ENCODE measurements at regions not wholly inside any gene's neighbourhood (a gene's known extent, or its start where the extent isn't known, plus 50 kb on each side); places are given as distances from the start of the nearest gene placed in this dataset.

GRCh38 chr6:40961831-40962230 is 77.2 kb downstream of the UNC5CL start:
- Histone ChIP-seq H3K27ac (ENCODE audit: low read depth in 1 of 2, low read length in 1 of 2) (no peak overlapping the region), H3K9me3 (ENCODE audit: control insufficient read depth in 4 of 4, insufficient read depth in 3 of 4, low read length in 3 of 4) (no peaks in the 10 kb centered on the region)

GRCh38 chr6:40960742-40961430 is 78.1 kb downstream of the UNC5CL start:
- Histone ChIP-seq H3K36me3 (ENCODE audit: control insufficient read depth in 4 of 4, insufficient read depth in 4 of 4, low read length in 4 of 4) (no peaks in the 10 kb centered on the region), H3K4me3 (no peak overlapping the region), H3K27ac (ENCODE audit: low read depth in 1 of 2, low read length in 1 of 2) (no peak overlapping the region), H3K27me3 (ENCODE audit: control insufficient read depth in 3 of 3, insufficient read depth in 3 of 3, low read length in 2 of 3) (no peaks in the 10 kb centered on the region), H3K9me3 (ENCODE audit: control insufficient read depth in 4 of 4, insufficient read depth in 3 of 4, low read length in 3 of 4) (no peaks in the 10 kb centered on the region), H3K9ac (ENCODE audit: insufficient read depth in 1 of 2, low read length in 2 of 2) (no peak overlapping the region), H3K4me1 (ENCODE audit: control insufficient read depth in 5 of 5, insufficient read depth in 5 of 5, low read length in 5 of 5) (peaks cover 0 to 9% (median 0%) of the 10 kb centered on the region in 5 donors)
- TF ChIP-seq, protein P1, sequence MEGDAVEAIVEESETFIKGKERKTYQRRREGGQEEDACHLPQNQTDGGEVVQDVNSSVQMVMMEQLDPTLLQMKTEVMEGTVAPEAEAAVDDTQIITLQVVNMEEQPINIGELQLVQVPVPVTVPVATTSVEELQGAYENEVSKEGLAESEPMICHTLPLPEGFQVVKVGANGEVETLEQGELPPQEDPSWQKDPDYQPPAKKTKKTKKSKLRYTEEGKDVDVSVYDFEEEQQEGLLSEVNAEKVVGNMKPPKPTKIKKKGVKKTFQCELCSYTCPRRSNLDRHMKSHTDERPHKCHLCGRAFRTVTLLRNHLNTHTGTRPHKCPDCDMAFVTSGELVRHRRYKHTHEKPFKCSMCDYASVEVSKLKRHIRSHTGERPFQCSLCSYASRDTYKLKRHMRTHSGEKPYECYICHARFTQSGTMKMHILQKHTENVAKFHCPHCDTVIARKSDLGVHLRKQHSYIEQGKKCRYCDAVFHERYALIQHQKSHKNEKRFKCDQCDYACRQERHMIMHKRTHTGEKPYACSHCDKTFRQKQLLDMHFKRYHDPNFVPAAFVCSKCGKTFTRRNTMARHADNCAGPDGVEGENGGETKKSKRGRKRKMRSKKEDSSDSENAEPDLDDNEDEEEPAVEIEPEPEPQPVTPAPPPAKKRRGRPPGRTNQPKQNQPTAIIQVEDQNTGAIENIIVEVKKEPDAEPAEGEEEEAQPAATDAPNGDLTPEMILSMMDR (IDR thresholded peaks at IDR 0.05; ENCODE audit: control extremely low read depth, extremely low read depth), result no peak
- DNase-seq, result no peak
- 86 to 89% methylated on average over 14 of the region's 14 CpGs for WGBS, 2 donors
- ATAC-seq (ENCODE audit: insufficient read depth, low FRiP score), result no peak

More at GRCh38 chr6:40961831-40962230, 77.2 kb downstream of the UNC5CL start:
- DNase-seq, result no peak
- WGBS, 2 donors, result 96 to 99% methylated on average over 4 of the region's 4 CpGs
- Histone ChIP-seq H3K36me3 (ENCODE audit: control insufficient read depth in 4 of 4, insufficient read depth in 4 of 4, low read length in 4 of 4) (no peaks in the 10 kb centered on the region), H3K4me1 (ENCODE audit: control insufficient read depth in 5 of 5, insufficient read depth in 5 of 5, low read length in 5 of 5) (peaks cover 0 to 9% (median 0%) of the 10 kb centered on the region in 5 donors), H3K9ac (ENCODE audit: insufficient read depth in 1 of 2, low read length in 2 of 2) (no peak overlapping the region), H3K27me3 (ENCODE audit: control insufficient read depth in 3 of 3, insufficient read depth in 3 of 3, low read length in 2 of 3) (no peaks in the 10 kb centered on the region), H3K4me3 (no peak overlapping the region)
- ATAC-seq (ENCODE audit: insufficient read depth, low FRiP score), result no peak
- TF ChIP-seq, protein P1 (IDR thresholded peaks at IDR 0.05; ENCODE audit: control extremely low read depth, extremely low read depth), result no peak

DNA sequence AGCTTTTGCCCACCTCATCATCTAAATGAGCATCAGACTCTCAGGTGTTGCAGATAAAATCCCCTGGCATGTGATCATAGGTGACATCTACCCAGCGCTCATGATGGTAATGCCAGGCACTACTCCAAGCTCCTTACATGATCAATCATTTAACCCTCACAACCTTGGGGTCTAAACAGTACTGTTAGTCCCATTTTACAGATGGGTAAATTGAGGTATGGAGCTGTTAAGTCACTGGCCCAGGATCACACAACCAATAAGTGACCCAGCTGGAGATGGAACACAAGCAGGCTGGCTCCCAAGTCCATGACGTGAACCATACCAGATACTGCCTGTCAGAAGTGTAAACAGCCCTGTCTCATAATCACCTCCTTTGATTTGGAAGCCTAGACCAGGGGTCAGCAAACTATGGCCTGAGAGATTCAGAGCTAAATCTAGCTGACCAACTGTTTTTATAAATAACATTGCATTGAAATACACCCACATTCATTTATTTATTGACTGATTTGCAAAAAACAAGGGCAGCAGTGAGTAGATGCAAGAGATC is 79.2 kb downstream of the UNC5CL start:
- Histone ChIP-seq H3K27ac (ENCODE audit: low read depth in 1 of 2, low read length in 1 of 2) (no peak overlapping the region), H3K36me3 (ENCODE audit: control insufficient read depth in 4 of 4, insufficient read depth in 4 of 4, low read length in 4 of 4) (no peaks in the 10 kb centered on the region), H3K4me1 (ENCODE audit: control insufficient read depth in 5 of 5, insufficient read depth in 5 of 5, low read length in 5 of 5) (peaks cover 0 to 9% (median 0%) of the 10 kb centered on the region in 5 donors), H3K4me3 (no peak overlapping the region), H3K9ac (ENCODE audit: insufficient read depth in 1 of 2, low read length in 2 of 2) (no peak overlapping the region), H3K27me3 (ENCODE audit: control insufficient read depth in 3 of 3, insufficient read depth in 3 of 3, low read length in 2 of 3) (peaks cover 0 to 4% (median 0%) of the 10 kb centered on the region in 3 donors), H3K9me3 (ENCODE audit: control insufficient read depth in 4 of 4, insufficient read depth in 3 of 4, low read length in 3 of 4) (no peaks in the 10 kb centered on the region)
- DNase-seq, result no peak
- no peak for ATAC-seq (ENCODE audit: insufficient read depth, low FRiP score)
- TF ChIP-seq, protein P1 (IDR thresholded peaks at IDR 0.05; ENCODE audit: control extremely low read depth, extremely low read depth), result no peak
- 91 to 96% methylated on average over 2 of the region's 2 CpGs for WGBS, 2 donors
